Mesothelial cell of epicardium (in vitro differentiated cells): ENCODE measurements at regions not wholly inside any gene's neighbourhood (a gene's known extent, or its start where the extent isn't known, plus 50 kb on each side); places are given as distances from the start of the nearest gene placed in this dataset.

Experiments used
- DNase-seq, 2 experiments: peaks; one replicate each; pipeline ENCODE4 v3.0.0; 2021; ENCODE audit warnings: low spot score in 2 of 2; ENCODE audit not compliant: unreplicated experiment in 2 of 2
- H3K27ac Mint-ChIP-seq: 2 replicates; pipeline ENCODE4 v1.8.0; 2021; ENCODE audit warnings: mixed read lengths
- H3K27me3 Mint-ChIP-seq: 2 replicates; pipeline ENCODE4 v1.8.0; 2021; ENCODE audit warnings: low read depth, mixed read lengths
- H3K36me3 Mint-ChIP-seq: 2 replicates; pipeline ENCODE4 v1.8.0; 2021; ENCODE audit warnings: mixed read lengths
- H3K4me1 Mint-ChIP-seq: 2 replicates; pipeline ENCODE4 v1.8.0; 2021; ENCODE audit warnings: mixed read lengths
- H3K4me3 Mint-ChIP-seq: 2 replicates; pipeline ENCODE4 v1.8.0; 2021; ENCODE audit warnings: mild to moderate bottlenecking, moderate library complexity, mixed read lengths
- H3K9me3 Mint-ChIP-seq: 2 replicates; pipeline ENCODE4 v1.8.0; 2021; ENCODE audit warnings: mixed read lengths
- CTCF ChIP-seq: fragments of 200-600 bp; sonication (generic); IDR thresholded peaks from one replicate; pipeline ENCODE4 v1.5.0; 2021; ENCODE audit warnings: antibody characterized with exemption; ENCODE audit not compliant: unreplicated experiment

- TF ChIP-seq CTCF: no peak
Measured at GRCh38 chr4:186810613-186811150, 87.0 kb upstream of the FAT1 start.

GRCh38 chr4:186812592-186812991 is 88.9 kb upstream of the FAT1 start:
- Mint-ChIP-seq H3K9me3 (peaks cover 4% of the 10 kb centered on the region), H3K27me3 (no peaks in the 10 kb centered on the region), H3K4me3 (no peak overlapping the region), H3K27ac (no peak overlapping the region), H3K36me3 (no peaks in the 10 kb centered on the region), H3K4me1 (peaks cover 10% of the 10 kb centered on the region)
- no peak for TF ChIP-seq CTCF
- no peak for DNase-seq

More at GRCh38 chr4:186810613-186811150, 87.0 kb upstream of the FAT1 start:
- no peak overlapping the region for H3K4me3 Mint-ChIP-seq
- no peak overlapping the region for H3K27ac Mint-ChIP-seq
- peaks cover 4% of the 10 kb centered on the region for H3K9me3 Mint-ChIP-seq
- no peaks in the 10 kb centered on the region for H3K36me3 Mint-ChIP-seq
- no peaks in the 10 kb centered on the region for H3K27me3 Mint-ChIP-seq
- no peak for DNase-seq
- H3K4me1 Mint-ChIP-seq: peaks cover 18% of the 10 kb centered on the region

- Mint-ChIP-seq H3K9me3 (peaks cover 4% of the 10 kb centered on the region), H3K4me1 (peaks cover 4% of the 10 kb centered on the region), H3K27me3 (no peaks in the 10 kb centered on the region), H3K4me3 (no peak overlapping the region), H3K36me3 (no peaks in the 10 kb centered on the region), H3K27ac (no peak overlapping the region)
- no peak for TF ChIP-seq CTCF
- no peak for DNase-seq
Measured at GRCh38 chr4:186813377-186814068, 89.9 kb upstream of the FAT1 start.

GRCh38 chr4:186814535-186815070 is 90.9 kb upstream of the FAT1 start:
- H3K4me1 Mint-ChIP-seq: peaks cover 3% of the 10 kb centered on the region
- H3K36me3 Mint-ChIP-seq: no peaks in the 10 kb centered on the region

GRCh38 chr4:186819342-186820086 is 95.9 kb upstream of the FAT1 start:
- H3K27ac Mint-ChIP-seq: no peak overlapping the region
- H3K9me3 Mint-ChIP-seq: no peaks in the 10 kb centered on the region
- DNase-seq: no peak
- H3K27me3 Mint-ChIP-seq: no peaks in the 10 kb centered on the region
- H3K36me3 Mint-ChIP-seq: no peaks in the 10 kb centered on the region
- H3K4me3 Mint-ChIP-seq: no peak overlapping the region
- no peak for TF ChIP-seq CTCF
- H3K4me1 Mint-ChIP-seq: peaks cover 20% of the 10 kb centered on the region

More at GRCh38 chr4:186814535-186815070, 90.9 kb upstream of the FAT1 start:
- Mint-ChIP-seq H3K4me3 (no peak overlapping the region), H3K9me3 (peaks cover 4% of the 10 kb centered on the region), H3K27me3 (no peaks in the 10 kb centered on the region), H3K27ac (no peak overlapping the region)
- no peak for TF ChIP-seq CTCF
- no peak for DNase-seq
